H9 (cell line): ENCODE measurements at regions not wholly inside any gene's neighbourhood (a gene's known extent, or its start where the extent isn't known, plus 50 kb on each side); places are given as distances from the start of the nearest gene placed in this dataset.
A peak's percentile ranks its signal among the peaks of the same experiment; 100 is the strongest.
"Not testable (repeated sequence)": the region's sequence is repeated elsewhere in the genome, so short reads cannot be mapped to it uniquely, and the experiment has no call there.

ENCODE experiments used
- DNase-seq: peaks from one replicate; pipeline ENCODE4 v3.0.0-alpha.2; 2017
- H2AFZ ChIP-seq: one replicate; pipeline ENCODE4 v1.6.1; 2013; ENCODE audit warnings: mild to moderate bottlenecking, low read length, control low read depth, moderate library complexity
- H2AK5ac ChIP-seq: 2 replicates; pipeline ENCODE4 v1.6.1; 2013; ENCODE audit warnings: low read length, control low read depth, mixed read lengths; ENCODE audit not compliant: insufficient read length
- H2BK120ac ChIP-seq: one replicate; pipeline ENCODE4 v1.6.1; 2013; ENCODE audit warnings: low read depth, mild to moderate bottlenecking, low read length, control low read depth, inconsistent platforms; ENCODE audit not compliant: poor library complexity, severe bottlenecking
- H2BK12ac ChIP-seq: 2 replicates; pipeline ENCODE4 v1.6.1; 2013; ENCODE audit warnings: low read length, control low read depth, mixed read lengths, low read depth; ENCODE audit not compliant: insufficient read length
- H2BK15ac ChIP-seq: 2 replicates; pipeline ENCODE4 v1.6.1; 2013; ENCODE audit warnings: low read depth, low read length, control low read depth
- H2BK20ac ChIP-seq: one replicate; pipeline ENCODE4 v1.6.1; 2013; ENCODE audit warnings: low read depth, mild to moderate bottlenecking, low read length, control low read depth, inconsistent platforms; ENCODE audit not compliant: poor library complexity, severe bottlenecking
- H2BK5ac ChIP-seq: 2 replicates; pipeline ENCODE4 v1.6.1; 2013; ENCODE audit warnings: low read length, control low read depth, mixed read lengths; ENCODE audit not compliant: insufficient read length
- H3K14ac ChIP-seq: 2 replicates; pipeline ENCODE4 v1.6.1; 2013; ENCODE audit warnings: low read length, control low read depth; ENCODE audit not compliant: insufficient read depth
- H3K18ac ChIP-seq: 2 replicates; pipeline ENCODE4 v1.6.1; 2013; ENCODE audit warnings: low read depth, mild to moderate bottlenecking, mixed read lengths, low read length, control low read depth; ENCODE audit not compliant: insufficient read length
- H3K23ac ChIP-seq: 2 replicates; pipeline ENCODE4 v1.6.1; 2013; ENCODE audit warnings: low read length, control low read depth, mixed read lengths, low read depth; ENCODE audit not compliant: insufficient read length
- H3K23me2 ChIP-seq: 2 replicates; pipeline ENCODE4 v1.6.1; 2013; ENCODE audit warnings: low read depth, mild to moderate bottlenecking, mixed read lengths, low read length, control low read depth; ENCODE audit not compliant: insufficient read length, poor library complexity, severe bottlenecking
- H3K27ac ChIP-seq: 2 replicates; pipeline ENCODE4 v1.5.1; 2013; ENCODE audit warnings: low read length, control low read depth, mixed read lengths, low read depth; ENCODE audit not compliant: insufficient read length
- H3K27me3 ChIP-seq: 2 replicates; pipeline ENCODE4 v1.6.1; 2013; ENCODE audit warnings: low read length, control low read depth, inconsistent platforms; ENCODE audit not compliant: insufficient read depth
- H3K4ac ChIP-seq: 2 replicates; pipeline ENCODE4 v1.6.1; 2013; ENCODE audit warnings: low read depth, mild to moderate bottlenecking, control low read depth, inconsistent platforms, low read length, moderate library complexity
- H3K4me1 ChIP-seq: 2 replicates; pipeline ENCODE4 v1.6.1; 2013; ENCODE audit warnings: low read length, control low read depth, inconsistent platforms; ENCODE audit not compliant: insufficient read depth
- H3K4me2 ChIP-seq: 2 replicates; pipeline ENCODE4 v1.6.1; 2013; ENCODE audit warnings: low read length, control low read depth, mixed read lengths; ENCODE audit not compliant: insufficient read length, insufficient read depth
- H3K56ac ChIP-seq: 2 replicates; pipeline ENCODE4 v1.6.1; 2013; ENCODE audit warnings: low read depth, mild to moderate bottlenecking, mixed read lengths, low read length, control low read depth; ENCODE audit not compliant: insufficient read length
- H3K79me1 ChIP-seq: 2 replicates; pipeline ENCODE4 v1.6.1; 2013; ENCODE audit warnings: low read depth, mild to moderate bottlenecking, moderate library complexity, low read length, control low read depth, inconsistent platforms; ENCODE audit not compliant: insufficient read depth, poor library complexity, severe bottlenecking
- H3K79me2 ChIP-seq: 2 replicates; pipeline ENCODE4 v1.6.1; 2013; ENCODE audit warnings: low read length, control low read depth, inconsistent platforms; ENCODE audit not compliant: insufficient read depth
- H3K9ac ChIP-seq: 2 replicates; pipeline ENCODE4 v1.6.1; 2013; ENCODE audit warnings: low read length, control low read depth, mixed read lengths; ENCODE audit not compliant: insufficient read length; ENCODE audit errors: extremely low read depth
- H3K9me3 ChIP-seq: one replicate; pipeline ENCODE4 v1.6.1; 2013; ENCODE audit warnings: low read depth, low read length, inconsistent platforms; ENCODE audit not compliant: control insufficient read depth
- H3T11ph ChIP-seq: one replicate; pipeline ENCODE4 v1.6.1; 2013; ENCODE audit warnings: mild to moderate bottlenecking, low read length, control low read depth, inconsistent platforms
- H4K20me1 ChIP-seq: one replicate; pipeline ENCODE4 v1.6.1; 2013; ENCODE audit not compliant: control insufficient read depth, insufficient read length, insufficient read depth
- H4K5ac ChIP-seq: 2 replicates; pipeline ENCODE4 v1.6.1; 2013; ENCODE audit warnings: low read depth, mild to moderate bottlenecking, mixed read lengths, low read length, control low read depth; ENCODE audit not compliant: insufficient read length
- H4K8ac ChIP-seq: replicated peaks from 2 replicates; pipeline ENCODE4 v1.6.1; 2013; ENCODE audit warnings: low read length, control low read depth, mixed read lengths, low read depth; ENCODE audit not compliant: insufficient read length
- H4K91ac ChIP-seq: 2 replicates; pipeline ENCODE4 v1.6.1; 2013; ENCODE audit warnings: low read depth, mild to moderate bottlenecking, moderate library complexity, mixed read lengths, low read length, control low read depth; ENCODE audit not compliant: insufficient read length
- H3K27ac Mint-ChIP-seq, 3 experiments: 2 replicates in 2 of 3; 3 replicates in 1 of 3; pipeline ENCODE4 v1.8.0; 2020 to 2021; ENCODE audit warnings: mixed read lengths in 3 of 3, mild to moderate bottlenecking in 1 of 3, moderate library complexity in 1 of 3
- H3K27me3 Mint-ChIP-seq: 2 replicates; pipeline ENCODE4 v1.8.0; 2021; ENCODE audit warnings: low read depth, mild to moderate bottlenecking, moderate library complexity, mixed read lengths
- H3K36me3 Mint-ChIP-seq, 3 experiments: 2 replicates in 2 of 3; 3 replicates in 1 of 3; pipeline ENCODE4 v1.8.0; 2020 to 2021; ENCODE audit warnings: low read depth in 3 of 3, mixed read lengths in 3 of 3; ENCODE audit not compliant: insufficient read depth in 1 of 3
- H3K4me1 Mint-ChIP-seq, 2 experiments: 2 replicates each; pipeline ENCODE4 v1.8.0; 2020; ENCODE audit warnings: mixed read lengths in 2 of 2
- H3K4me3 Mint-ChIP-seq, 2 experiments: 2 replicates in 1 of 2; 3 replicates in 1 of 2; pipeline ENCODE4 v1.8.0; 2020 to 2021; ENCODE audit warnings: mild to moderate bottlenecking in 2 of 2, mixed read lengths in 2 of 2, moderate library complexity in 1 of 2
- H3K9me3 Mint-ChIP-seq, 2 experiments: 2 replicates in 1 of 2; 3 replicates in 1 of 2; pipeline ENCODE4 v1.8.0; 2020; ENCODE audit warnings: mild to moderate bottlenecking in 2 of 2, mixed read lengths in 2 of 2, moderate library complexity in 1 of 2
- WGBS: extraction: QIAGEN DNeasy Blood & Tissue Kit; methylation state at CpG from one replicate; pipeline ENCODE4 v1.1.7; 2013; ENCODE audit warnings: missing lambda C conversion rate, low lambda C conversion rate, mixed read lengths; ENCODE audit not compliant: insufficient read length; ENCODE audit errors: extremely low coverage; 5-methylcytosine and 5-hydroxymethylcytosine counted together
- TF ChIP-seq, protein P1 (sequence below): fragments of 200-600 bp; sonication (generic); conservative IDR thresholded peaks from 3 replicates; pipeline ENCODE4 v1.8.0; 2021; ENCODE audit warnings: antibody characterized with exemption, mild to moderate bottlenecking

DNA sequence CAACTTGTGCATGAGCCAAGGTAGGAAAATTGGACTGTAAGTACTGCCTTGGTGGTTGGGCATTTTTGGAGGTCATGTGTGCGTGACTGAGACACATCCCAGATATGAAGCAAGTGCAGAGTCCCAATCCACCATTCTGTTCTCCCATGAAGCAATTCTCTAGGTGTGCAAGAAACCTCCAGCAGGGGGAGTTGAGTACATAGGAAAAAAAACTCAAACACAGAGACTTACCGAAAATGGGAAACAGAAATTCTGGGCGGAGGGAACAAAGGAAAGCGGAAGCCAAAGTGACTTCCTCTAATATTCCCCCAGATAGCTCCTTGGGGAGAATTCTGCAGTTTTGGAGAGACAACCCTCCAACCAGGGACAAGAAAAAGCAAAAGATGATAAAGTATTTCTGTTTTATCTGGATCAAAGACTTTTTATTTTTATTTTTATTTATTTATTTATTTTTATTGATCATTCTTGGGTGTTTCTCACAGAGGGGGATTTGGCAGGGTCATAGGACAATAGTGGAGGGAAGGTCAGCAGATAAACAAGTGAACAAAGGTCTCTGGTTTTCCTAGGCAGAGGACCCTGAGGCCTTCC, 76.9 kb downstream of the APOBEC1 start:
- not testable (repeated sequence) for H3K4me2 ChIP-seq, H2BK12ac ChIP-seq, H3K4me3 Mint-ChIP-seq, H3K9ac ChIP-seq, H3K23ac ChIP-seq, H4K5ac ChIP-seq, H4K20me1 ChIP-seq, H3K27me3 Mint-ChIP-seq, H2AK5ac ChIP-seq, H3K14ac ChIP-seq, H2BK15ac ChIP-seq, H3K79me2 ChIP-seq, H3K9me3 ChIP-seq, H3K4ac ChIP-seq, H3T11ph ChIP-seq, H3K4me1 Mint-ChIP-seq, H3K23me2 ChIP-seq, H3K56ac ChIP-seq, H3K27ac Mint-ChIP-seq, H3K4me1 ChIP-seq, H2BK120ac ChIP-seq, H3K27me3 ChIP-seq, H4K91ac ChIP-seq, H3K79me1 ChIP-seq, H4K8ac ChIP-seq, H3K18ac ChIP-seq, H2BK5ac ChIP-seq, H2BK20ac ChIP-seq, H3K27ac ChIP-seq
- H3K36me3 Mint-ChIP-seq = peaks cover 6 to 11% (median 10%) of the 10 kb centered on the region in 3 experiments; a peak in 6 of 7 replicates
- TF ChIP-seq, protein P1, sequence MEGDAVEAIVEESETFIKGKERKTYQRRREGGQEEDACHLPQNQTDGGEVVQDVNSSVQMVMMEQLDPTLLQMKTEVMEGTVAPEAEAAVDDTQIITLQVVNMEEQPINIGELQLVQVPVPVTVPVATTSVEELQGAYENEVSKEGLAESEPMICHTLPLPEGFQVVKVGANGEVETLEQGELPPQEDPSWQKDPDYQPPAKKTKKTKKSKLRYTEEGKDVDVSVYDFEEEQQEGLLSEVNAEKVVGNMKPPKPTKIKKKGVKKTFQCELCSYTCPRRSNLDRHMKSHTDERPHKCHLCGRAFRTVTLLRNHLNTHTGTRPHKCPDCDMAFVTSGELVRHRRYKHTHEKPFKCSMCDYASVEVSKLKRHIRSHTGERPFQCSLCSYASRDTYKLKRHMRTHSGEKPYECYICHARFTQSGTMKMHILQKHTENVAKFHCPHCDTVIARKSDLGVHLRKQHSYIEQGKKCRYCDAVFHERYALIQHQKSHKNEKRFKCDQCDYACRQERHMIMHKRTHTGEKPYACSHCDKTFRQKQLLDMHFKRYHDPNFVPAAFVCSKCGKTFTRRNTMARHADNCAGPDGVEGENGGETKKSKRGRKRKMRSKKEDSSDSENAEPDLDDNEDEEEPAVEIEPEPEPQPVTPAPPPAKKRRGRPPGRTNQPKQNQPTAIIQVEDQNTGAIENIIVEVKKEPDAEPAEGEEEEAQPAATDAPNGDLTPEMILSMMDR = peak; percentile 64; the same call in 2 of the 3 replicates
- peak overlapping the region; percentile 48 for H2AFZ ChIP-seq
- DNase-seq = peak; percentile 46
- WGBS = no CpG with 5 or more reads among the region's 4 CpGs
- H3K9me3 Mint-ChIP-seq = peaks cover 11 to 18% of the 10 kb centered on the region in 2 experiments

- not testable (repeated sequence) for H3K4me3 Mint-ChIP-seq, H3K18ac ChIP-seq, H2BK20ac ChIP-seq, H2BK12ac ChIP-seq, H2BK120ac ChIP-seq, H3K56ac ChIP-seq, H3K36me3 Mint-ChIP-seq, H4K8ac ChIP-seq, H3K23me2 ChIP-seq, H3K79me2 ChIP-seq, H4K5ac ChIP-seq, H3K4ac ChIP-seq, H3K9ac ChIP-seq, H2AFZ ChIP-seq, H3K23ac ChIP-seq, H3K9me3 ChIP-seq, H3K27ac ChIP-seq, H3K27ac Mint-ChIP-seq, H3K4me2 ChIP-seq, H4K91ac ChIP-seq, H3T11ph ChIP-seq, H2AK5ac ChIP-seq, H3K14ac ChIP-seq, H3K4me1 Mint-ChIP-seq, H4K20me1 ChIP-seq, H3K27me3 ChIP-seq, H3K27me3 Mint-ChIP-seq, DNase-seq, H2BK15ac ChIP-seq, H2BK5ac ChIP-seq, H3K79me1 ChIP-seq, H3K4me1 ChIP-seq
- H3K9me3 Mint-ChIP-seq = peaks cover 12 to 25% of the 10 kb centered on the region in 2 experiments
- WGBS = no CpG with 5 or more reads among the region's 1 CpG
Measured at GRCh38 chr12:7584137-7584536, 80.6 kb upstream of the CD163 start.
